ENCODE measurements at regions not wholly inside any gene's neighbourhood (a gene's known extent, or its start where the extent isn't known, plus 50 kb on each side); places are given as distances from the start of the nearest gene placed in this dataset.

DNA sequence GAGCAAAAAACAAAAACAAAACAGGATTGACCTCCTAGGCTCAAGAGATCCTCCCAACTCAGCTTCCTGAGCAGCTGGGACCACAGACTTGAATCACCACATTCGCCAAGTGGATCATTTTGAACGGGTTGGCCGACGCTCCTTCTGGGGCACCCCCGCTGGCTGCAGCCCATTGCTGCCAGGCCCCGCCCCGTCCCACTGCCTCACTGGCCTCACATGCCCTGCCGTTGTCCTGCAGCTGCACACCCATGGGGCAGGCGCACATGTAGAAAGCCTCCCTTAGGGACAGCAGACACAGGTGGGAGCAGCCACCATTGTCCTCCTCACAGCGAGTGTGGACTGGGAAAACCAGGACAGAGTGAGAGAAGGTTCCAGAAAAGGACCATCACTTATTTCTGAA lies 154.5 kb downstream of the CRYBB2 start:
- TF ChIP-seq POLR2A (IDR thresholded peaks at IDR 0.05; ENCODE audit: low read depth, low read length) (no peak), POLR2AphosphoS5 (IDR thresholded peaks at IDR 0.05; ENCODE audit: low read depth, low read length) (no peak), TAF1 (IDR thresholded peaks at IDR 0.05; ENCODE audit: borderline replicate concordance, low read depth, low read length) (no peak)
